GM18499 (cell line): ENCODE measurements at regions not wholly inside any gene's neighbourhood (a gene's known extent, or its start where the extent isn't known, plus 50 kb on each side); places are given as distances from the start of the nearest gene placed in this dataset.
"Not testable (repeated sequence)": the region's sequence is repeated elsewhere in the genome, so short reads cannot be mapped to it uniquely, and the experiment has no call there.

Source experiments
- ATAC-seq: cut with Tn5 transposase; IDR thresholded peaks from one replicate; pipeline ENCODE4 v1.9.1; 2021; ENCODE audit warnings: moderate number of reproducible peaks; ENCODE audit not compliant: insufficient read depth, unreplicated experiment

- no peak for ATAC-seq
These were observed 1160.1 kb downstream of the RPIA start for GRCh38 chr2:89851583-89851905.

DNA sequence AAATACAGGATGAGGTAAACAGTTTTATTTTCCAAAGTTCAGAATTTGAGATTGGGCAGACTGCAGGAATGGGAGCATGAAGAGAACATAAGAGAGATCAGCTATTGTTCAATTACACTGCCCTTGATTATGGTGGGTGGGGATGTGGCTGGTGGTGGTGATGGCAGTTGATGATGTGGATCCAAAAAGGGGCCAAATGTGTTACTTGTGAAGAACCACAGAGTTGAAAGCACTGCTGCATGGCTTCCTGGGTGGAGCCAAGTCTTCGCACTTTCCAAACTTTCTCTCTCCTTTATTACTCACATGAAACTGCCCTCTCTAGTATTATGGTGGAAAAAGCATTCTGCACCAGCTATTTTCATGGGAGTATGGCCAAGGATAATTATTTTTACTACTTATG, 1162.0 kb downstream of the RPIA start:
- not testable (repeated sequence) for ATAC-seq

GRCh38 chr2:89855752-89856151, 1164.3 kb downstream of the RPIA start:
- not testable (repeated sequence) for ATAC-seq

GRCh38 chr2:89856305-89856704, 1164.8 kb downstream of the RPIA start:
- not testable (repeated sequence) for ATAC-seq

DNA sequence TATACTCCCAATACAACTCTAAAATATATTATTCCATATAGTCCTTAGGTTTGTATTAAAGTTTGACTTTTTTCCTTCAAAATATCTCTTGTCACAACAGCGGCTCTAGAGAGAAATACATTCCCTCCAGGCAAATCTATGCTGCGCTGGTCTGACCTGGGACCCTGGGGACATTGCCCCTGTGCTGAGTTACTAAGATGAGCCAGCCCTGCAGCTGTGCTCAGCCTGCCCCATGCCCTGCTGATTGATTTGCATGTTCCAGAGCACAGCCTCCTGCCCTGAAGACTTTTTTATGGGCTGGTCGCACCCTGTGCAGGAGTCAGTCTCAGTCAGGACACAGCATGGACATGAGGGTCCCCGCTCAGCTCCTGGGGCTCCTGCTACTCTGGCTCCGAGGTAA, 1170.7 kb downstream of the RPIA start:
- ATAC-seq: not testable (repeated sequence)

DNA sequence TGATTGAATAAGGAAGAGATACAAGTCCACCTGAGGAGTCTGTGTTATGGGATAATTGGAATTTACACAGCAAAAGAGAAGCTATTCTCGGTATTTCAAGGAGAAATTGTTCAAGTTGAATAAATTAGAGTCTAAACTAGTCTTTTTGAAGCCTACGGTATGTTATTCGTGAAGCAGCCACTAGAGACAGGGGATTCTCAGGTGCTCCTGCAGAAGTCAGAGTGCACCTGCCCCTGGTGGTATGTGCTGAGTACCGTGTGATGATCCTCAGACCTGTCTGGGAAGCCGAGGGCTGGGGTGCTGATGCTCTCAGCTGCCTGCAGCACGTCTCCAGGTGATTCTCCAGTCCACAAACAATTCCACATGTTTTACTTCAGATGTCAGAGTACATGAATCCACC, 1171.7 kb downstream of the RPIA start:
- not testable (repeated sequence) for ATAC-seq

- ATAC-seq: not testable (repeated sequence)
These were observed 1183.5 kb downstream of the RPIA start for GRCh38 chr2:89874810-89875595.

DNA sequence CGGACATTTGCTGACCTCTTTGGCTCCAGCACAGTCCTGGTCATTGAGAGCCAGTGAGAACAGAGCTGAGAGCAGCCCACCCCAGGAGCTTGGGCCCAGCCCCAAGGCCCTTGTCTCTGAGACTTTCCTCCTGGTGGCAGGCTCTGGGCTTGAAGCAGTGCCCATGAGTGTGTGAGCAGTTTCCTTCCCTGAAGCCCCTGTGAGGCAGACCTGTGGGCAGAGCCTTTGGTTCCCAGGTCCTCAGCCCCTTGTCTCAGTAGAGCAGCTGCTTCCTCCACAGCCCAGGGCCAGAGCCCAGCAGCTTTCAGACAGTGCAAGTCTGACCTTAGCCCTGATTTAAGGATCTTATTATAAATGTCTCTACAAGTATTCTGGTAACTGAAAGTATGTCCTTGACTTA, 1185.0 kb downstream of the RPIA start:
- ATAC-seq: not testable (repeated sequence)

- ATAC-seq: not testable (repeated sequence)
These were observed 1185.4 kb downstream of the RPIA start for GRCh38 chr2:89876878-89877277.

GRCh38 chr2:89882880-89883279, 1191.4 kb downstream of the RPIA start:
- not testable (repeated sequence) for ATAC-seq

GRCh38 chr2:89883624-89884023, 1192.2 kb downstream of the RPIA start:
- not testable (repeated sequence) for ATAC-seq

DNA sequence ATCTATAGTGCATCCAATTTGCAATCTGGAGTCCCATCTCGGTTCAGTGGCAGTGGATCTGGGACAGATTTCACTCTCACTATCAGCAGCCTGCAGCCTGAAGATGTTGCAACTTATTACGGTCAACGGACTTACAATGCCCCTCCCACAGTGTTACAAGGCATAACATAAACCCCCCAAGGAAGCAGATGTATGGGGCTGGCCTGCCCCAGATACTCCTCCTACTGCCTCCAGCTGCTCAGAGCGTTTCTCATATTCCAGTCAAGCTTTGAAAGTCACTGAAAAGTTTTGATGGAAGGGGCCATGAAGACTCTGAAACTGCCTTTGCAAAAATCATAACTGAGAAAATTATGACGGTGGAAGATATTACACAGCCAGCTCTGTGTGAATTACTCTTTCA, 1193.6 kb downstream of the RPIA start:
- ATAC-seq: not testable (repeated sequence)

DNA sequence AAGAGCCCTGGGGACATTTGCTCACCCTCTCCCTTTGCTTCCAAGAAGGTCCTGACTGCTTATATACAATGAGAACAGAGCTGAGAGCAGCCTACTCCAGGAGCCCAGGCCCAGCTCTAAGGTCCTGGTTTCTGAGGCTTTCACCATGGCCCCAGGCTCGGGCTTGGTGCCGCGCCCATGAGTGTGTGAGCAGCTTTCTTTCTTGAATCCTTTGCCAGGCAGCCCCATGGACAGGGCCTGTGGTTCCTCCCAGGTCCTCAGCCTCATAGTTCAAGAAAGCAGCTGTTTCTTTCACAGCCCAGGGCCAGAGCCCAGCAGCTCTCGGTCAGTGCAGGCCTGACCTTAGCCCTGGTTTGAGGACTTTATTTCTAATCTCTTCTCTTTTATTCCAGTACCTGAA, 1197.2 kb downstream of the RPIA start:
- ATAC-seq: not testable (repeated sequence)

DNA sequence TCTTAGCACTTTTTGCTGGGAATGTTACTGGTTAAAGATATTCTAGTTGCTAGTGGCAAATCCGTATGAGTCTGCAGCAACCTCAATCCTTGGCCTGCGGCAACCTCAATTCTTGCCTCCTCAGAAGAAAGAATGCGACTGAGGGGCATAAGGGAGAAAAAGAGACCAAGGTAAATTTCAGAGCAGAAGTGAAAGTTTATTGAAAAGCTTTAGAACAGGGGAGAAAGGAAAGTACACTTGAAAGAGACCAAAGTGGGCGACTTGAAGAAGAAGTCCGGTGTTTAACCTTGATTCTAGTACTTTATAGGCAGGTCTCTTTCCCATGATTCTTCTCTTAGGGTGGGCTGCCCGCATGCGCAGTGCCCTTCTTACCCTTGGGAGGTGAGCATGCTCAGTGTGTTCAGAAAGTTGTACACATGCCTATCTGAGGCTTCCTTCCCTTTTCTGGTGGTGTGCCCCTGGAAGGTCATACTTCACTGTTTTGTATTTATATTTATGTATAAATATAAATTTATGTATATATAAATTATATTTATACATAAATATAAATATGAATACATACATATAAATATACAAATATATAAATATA, 1198.8 kb downstream of the RPIA start:
- not testable (repeated sequence) for ATAC-seq

DNA sequence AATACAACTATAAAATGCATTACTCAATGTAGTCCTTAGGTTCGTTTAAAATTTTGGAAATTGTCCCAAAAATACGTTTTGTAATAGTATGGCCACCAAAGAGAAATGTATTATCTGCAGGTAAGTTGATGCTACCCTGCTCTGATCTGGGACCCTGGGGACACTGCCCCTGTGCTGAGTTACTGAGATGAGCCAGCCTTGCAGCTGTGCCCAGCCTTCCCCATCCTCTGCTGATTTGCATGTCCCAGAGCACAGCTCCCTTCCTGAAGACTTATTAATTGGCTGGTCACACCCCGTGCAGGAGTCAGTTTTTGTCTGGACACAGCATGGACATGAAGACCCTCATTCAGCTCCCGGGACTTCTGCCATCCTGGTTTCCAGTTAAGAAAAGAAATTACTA, 1203.5 kb downstream of the RPIA start:
- ATAC-seq: not testable (repeated sequence)

DNA sequence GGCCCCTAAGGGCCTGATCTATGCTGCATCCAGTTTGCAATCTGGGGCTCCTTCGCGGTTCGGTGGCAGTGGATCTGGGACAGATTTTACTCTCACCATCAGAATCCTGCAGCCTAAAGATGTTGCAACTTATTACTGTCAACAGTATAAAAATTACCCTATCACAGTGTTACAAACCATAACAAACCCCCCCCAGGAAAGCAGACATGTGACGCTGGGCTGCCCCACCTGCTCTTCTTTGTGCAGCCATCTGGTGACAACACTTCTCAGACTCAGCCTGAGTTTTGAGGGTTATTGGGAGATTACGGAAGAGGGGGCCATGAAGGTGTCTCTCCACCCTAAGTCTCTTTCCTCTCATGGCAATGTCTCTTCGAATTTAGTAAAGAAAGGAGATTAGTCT, 1204.2 kb downstream of the RPIA start:
- ATAC-seq: not testable (repeated sequence)

DNA sequence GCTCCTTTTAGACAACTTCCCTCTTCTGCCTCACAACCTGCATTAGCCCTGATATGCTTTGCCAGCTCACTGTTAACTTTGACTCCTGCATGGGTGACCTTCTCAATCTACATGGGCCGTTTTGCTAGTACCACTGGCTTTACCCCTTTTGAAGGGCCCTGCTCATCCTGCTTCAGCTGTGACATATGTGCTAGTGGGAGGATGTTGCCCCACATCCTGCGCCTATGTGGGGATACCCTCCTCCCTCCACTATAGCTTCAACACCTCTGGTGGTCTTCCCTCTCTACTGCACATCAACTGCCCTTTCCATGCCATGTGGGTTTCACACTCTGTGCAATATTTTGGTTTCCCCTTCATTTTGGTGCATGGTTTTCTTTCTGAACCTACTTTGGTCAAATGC, 1235.5 kb downstream of the RPIA start:
- ATAC-seq: not testable (repeated sequence)

DNA sequence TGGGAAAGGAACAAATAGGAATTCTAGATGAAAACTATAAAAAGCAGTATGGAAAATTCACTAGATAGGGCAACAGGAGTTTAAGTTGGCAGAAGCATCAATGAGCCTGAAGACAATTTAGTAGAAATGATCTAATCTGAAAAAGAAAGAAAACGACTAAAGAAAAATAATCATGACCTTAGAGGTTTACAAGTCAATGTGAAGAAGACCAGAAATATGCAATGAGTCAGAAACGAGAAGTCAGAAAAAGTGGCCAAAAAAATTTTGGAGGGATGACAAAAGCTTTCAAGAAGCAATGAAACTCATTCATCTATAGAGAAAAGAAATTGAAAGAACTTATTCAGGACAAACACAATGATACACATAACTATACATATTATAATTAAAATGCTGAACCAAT, 1244.0 kb downstream of the RPIA start:
- not testable (repeated sequence) for ATAC-seq

- not testable (repeated sequence) for ATAC-seq
These were observed 1244.5 kb downstream of the RPIA start for GRCh38 chr2:89936011-89936410.

GRCh38 chr2:89936559-89936958, 1245.1 kb downstream of the RPIA start:
- ATAC-seq: not testable (repeated sequence)

DNA sequence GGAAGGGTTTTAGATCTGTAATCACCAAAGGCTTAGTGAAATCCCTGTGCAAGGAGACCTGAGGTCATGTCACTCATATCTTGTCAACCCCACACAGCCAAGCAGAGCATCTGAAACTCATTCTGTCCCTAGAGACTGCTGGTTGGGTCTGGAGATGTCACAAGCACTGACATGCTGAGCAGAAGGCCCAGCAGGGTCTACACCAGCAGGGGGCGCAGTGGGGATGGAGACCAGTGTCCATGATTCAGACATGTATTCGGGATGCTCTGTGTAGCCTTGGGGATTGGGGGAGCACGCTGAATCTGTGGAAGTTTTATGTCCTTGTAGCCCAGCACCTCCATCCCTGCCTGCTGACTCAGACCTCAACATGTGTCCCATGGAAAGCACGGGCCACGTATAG, 1247.3 kb downstream of the RPIA start:
- ATAC-seq: peak; percentile 90

- ATAC-seq: not testable (repeated sequence)
These were observed 1252.8 kb downstream of the RPIA start for GRCh38 chr2:89944267-89944666.
